T-cell (primary cell): ENCODE measurements at regions not wholly inside any gene's neighbourhood (a gene's known extent, or its start where the extent isn't known, plus 50 kb on each side); places are given as distances from the start of the nearest gene placed in this dataset.

ENCODE experiments used
- ATAC-seq, 4 experiments: fragments of 200-7000 bp in 3 of 4; fragments of 150-1000 bp in 1 of 4; cut with Tn5 transposase; replicated peaks in 1 of 4; 1 replicate in 3 of 4; 2 replicates in 1 of 4; pipeline ENCODE4 v1.10.0; 2021; ENCODE audit warnings: moderate library complexity in 3 of 4, mild to moderate bottlenecking in 2 of 4, moderate number of reproducible peaks in 1 of 4
- CTCF ChIA-PET, 2 donors: fragments of 300-600 bp; sonication (Branson Sonifier 250); formaldehyde crosslinking; loops; one replicate each; lab custom pipeline; 2022; ENCODE audit warnings: antibody characterized with exemption in 2 of 2; lab: Charles Lee
- POLR2A ChIA-PET, 2 donors: fragments of 300-600 bp; sonication (Branson Sonifier 250); formaldehyde crosslinking; loops; one replicate each; lab custom pipeline; 2022; ENCODE audit warnings: antibody characterized with exemption in 2 of 2; lab: Charles Lee
- DNase-seq, 35 experiments: peaks; one replicate each; pipeline versions ENCODE4 v3.0.0 to v3.0.0-alpha.2; 2013 to 2023
- H3K27ac ChIP-seq: one replicate; pipeline ENCODE4 v1.5.1; 2013; ENCODE audit warnings: low read length
- H3K27me3 ChIP-seq, 2 experiments: replicated peaks in 1 of 2; 1 replicate in 1 of 2; 2 replicates in 1 of 2; pipeline versions ENCODE4 v1.6.1 to v1.7.0; 2013; ENCODE audit warnings: low read length in 1 of 2, mixed read lengths in 1 of 2; ENCODE audit not compliant: control insufficient read depth in 2 of 2, insufficient read depth in 2 of 2; ENCODE audit errors: extremely low read depth in 1 of 2
- H3K36me3 ChIP-seq, 2 donors: 1 replicate in 1 of 2; 2 replicates in 1 of 2; pipeline versions ENCODE4 v1.6.1 to v1.7.0; 2013; ENCODE audit warnings: low read length in 1 of 2; ENCODE audit not compliant: control insufficient read depth in 2 of 2, insufficient read depth in 1 of 2; ENCODE audit errors: extremely low read depth in 1 of 2
- H3K4me1 ChIP-seq, 2 experiments: 1 replicate in 1 of 2; 2 replicates in 1 of 2; pipeline versions ENCODE4 v1.6.1 to v1.7.0; 2013; ENCODE audit warnings: low read length in 2 of 2, mixed read lengths in 1 of 2; ENCODE audit not compliant: insufficient read depth in 2 of 2, control insufficient read depth in 1 of 2; ENCODE audit errors: extremely low read depth in 1 of 2
- H3K4me3 ChIP-seq, 2 donors: 1 replicate in 1 of 2; 2 replicates in 1 of 2; pipeline versions ENCODE4 v1.5.1 to v1.7.0; 2013; ENCODE audit warnings: mild to moderate bottlenecking in 2 of 2, low read length in 1 of 2, moderate library complexity in 1 of 2; ENCODE audit not compliant: control insufficient read depth in 1 of 2; ENCODE audit errors: extremely low read depth in 1 of 2
- H3K9me3 ChIP-seq: 2 replicates; pipeline ENCODE4 v1.7.0; 2013
- H3K27ac Mint-ChIP-seq, 2 donors: one replicate each; pipeline ENCODE4 v1.8.0; 2020 to 2021; ENCODE audit warnings: mild to moderate bottlenecking in 2 of 2, mixed read lengths in 2 of 2
- H3K27me3 Mint-ChIP-seq, 2 donors: one replicate each; pipeline ENCODE4 v1.8.0; 2021 to 2022; ENCODE audit warnings: mixed read lengths in 2 of 2
- H3K36me3 Mint-ChIP-seq: one replicate; pipeline ENCODE4 v1.8.0; 2021; ENCODE audit warnings: mixed read lengths
- H3K4me1 Mint-ChIP-seq, 3 donors: one replicate each; pipeline ENCODE4 v1.8.0; 2020 to 2022; ENCODE audit warnings: mixed read lengths in 3 of 3, mild to moderate bottlenecking in 1 of 3
- H3K4me3 Mint-ChIP-seq, 3 donors: one replicate each; pipeline ENCODE4 v1.8.0; 2020 to 2022; ENCODE audit warnings: mild to moderate bottlenecking in 3 of 3, mixed read lengths in 3 of 3, moderate library complexity in 3 of 3
- H3K9me3 Mint-ChIP-seq, 3 donors: one replicate each; pipeline ENCODE4 v1.8.0; 2020 to 2022; ENCODE audit warnings: mixed read lengths in 3 of 3
- WGBS: methylation state at CpG from one replicate; pipeline ENCODE4 v1.1.5; 2013; ENCODE audit warnings: missing lambda C conversion rate; ENCODE audit not compliant: insufficient coverage; 5-methylcytosine and 5-hydroxymethylcytosine counted together

DNA sequence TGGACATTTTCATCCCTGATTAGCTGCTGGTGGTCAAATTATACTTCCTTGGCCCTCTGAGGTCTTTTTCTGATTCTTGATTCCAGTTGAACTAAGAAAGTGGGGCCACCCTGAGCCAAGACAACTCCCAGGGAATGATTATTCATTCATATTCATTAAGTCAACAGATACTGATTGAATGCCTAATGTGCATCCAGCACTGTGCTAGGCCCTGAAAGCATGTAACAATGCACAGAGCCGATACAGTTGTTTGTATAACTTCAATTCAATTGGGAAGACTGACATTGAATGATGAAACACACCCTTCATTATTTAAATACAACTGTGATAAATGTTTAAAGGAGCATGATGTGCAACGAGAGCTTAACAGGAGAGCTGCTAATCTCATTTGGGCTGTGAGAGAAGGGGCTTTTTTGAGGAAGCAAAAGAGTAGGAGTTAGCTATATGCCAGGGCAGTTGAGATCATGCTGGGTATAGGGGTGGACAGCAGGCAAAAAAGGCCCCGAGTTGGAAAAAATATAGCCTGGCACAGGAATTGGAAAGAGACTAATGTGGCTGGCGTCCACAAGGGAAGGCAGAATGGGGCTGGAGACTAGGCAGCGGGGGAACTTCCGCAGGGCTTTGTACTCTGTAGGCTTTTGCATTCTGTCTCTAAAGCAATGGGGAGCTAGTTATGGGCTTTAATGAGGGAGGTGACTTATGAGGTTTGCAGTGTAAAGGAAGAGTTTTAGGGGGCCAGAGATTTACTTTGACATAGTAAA, 57.2 kb upstream of the ACVR1 start:
- POLR2A ChIA-PET, result no interaction called here
- DNase-seq (no peak), ATAC-seq (no peak)
- Histone ChIP-seq H3K4me3 (no peak overlapping the region), H3K36me3 (no peaks in the 10 kb centered on the region), H3K9me3 (no peaks in the 10 kb centered on the region), H3K4me1 (peaks cover 0 to 5% of the 10 kb centered on the region in 2 experiments), H3K27ac (no peak overlapping the region), H3K27me3 (no peaks in the 10 kb centered on the region)
- H3K36me3 Mint-ChIP-seq, result no peaks in the 10 kb centered on the region
- no peak overlapping the region for H3K4me3 Mint-ChIP-seq
- CTCF ChIA-PET, result no interaction called here
- H3K4me1 Mint-ChIP-seq, result peaks cover 12 to 17% (median 13%) of the 10 kb centered on the region in 3 donors
- WGBS, result 92% methylated on average over 2 of the region's 6 CpGs
- no peak overlapping the region for H3K27ac Mint-ChIP-seq
- no peaks in the 10 kb centered on the region for H3K9me3 Mint-ChIP-seq
- no peaks in the 10 kb centered on the region for H3K27me3 Mint-ChIP-seq

- no peak for ATAC-seq
- Histone ChIP-seq H3K9me3 (no peaks in the 10 kb centered on the region), H3K4me1 (peaks cover 0 to 5% of the 10 kb centered on the region in 2 experiments), H3K27me3 (no peaks in the 10 kb centered on the region), H3K27ac (no peak overlapping the region), H3K36me3 (no peaks in the 10 kb centered on the region), H3K4me3 (no peak overlapping the region)
- DNase-seq, result no peak
- H3K27me3 Mint-ChIP-seq, result no peaks in the 10 kb centered on the region
- H3K4me1 Mint-ChIP-seq, result peaks cover 12 to 17% (median 13%) of the 10 kb centered on the region in 3 donors
- POLR2A ChIA-PET, result interaction anchor here in 1 of 2 donors (0.6 kb wide), 1 partner anchor 121 kb away, joined by 10 read pairs; no protein-coding TSS in a partner anchor
- 91% methylated on average over 5 of the region's 10 CpGs for WGBS
- H3K9me3 Mint-ChIP-seq, result no peaks in the 10 kb centered on the region
- CTCF ChIA-PET, result no interaction called here
- no peaks in the 10 kb centered on the region for H3K36me3 Mint-ChIP-seq
- no peak overlapping the region for H3K27ac Mint-ChIP-seq
- H3K4me3 Mint-ChIP-seq, result no peak overlapping the region
These were observed 56.5 kb upstream of the ACVR1 start for GRCh38 chr2:157932480-157933159.

- peaks cover 11 to 16% (median 12%) of the 10 kb centered on the region in 3 donors for H3K4me1 Mint-ChIP-seq
- H3K27me3 Mint-ChIP-seq, result no peaks in the 10 kb centered on the region
- no peaks in the 10 kb centered on the region for H3K9me3 ChIP-seq
- H3K4me1 ChIP-seq, result peaks cover 0 to 5% of the 10 kb centered on the region in 2 experiments
- no peaks in the 10 kb centered on the region for H3K9me3 Mint-ChIP-seq
- ATAC-seq (no peak), DNase-seq (no peak)
- ChIA-PET CTCF (interaction anchor here in 1 of 2 donors (0.6 kb wide), 3 partner anchors 63 to 211 kb away, joined by 3 to 5 read pairs (median 4); no protein-coding TSS in a partner anchor), POLR2A (interaction anchor here (0.6 kb wide), 3 partner anchors 52 to 1297 kb away, joined by 3 to 10 read pairs (median 7); no protein-coding TSS in a partner anchor)
- no peaks in the 10 kb centered on the region for H3K36me3 Mint-ChIP-seq
- H3K27ac Mint-ChIP-seq, result no peak overlapping the region
- WGBS, result no CpG with 5 or more reads among the region's 1 CpG
- no peaks in the 10 kb centered on the region for H3K27me3 ChIP-seq
- H3K4me3 ChIP-seq, result no peak overlapping the region
- H3K4me3 Mint-ChIP-seq, result no peak overlapping the region
- H3K36me3 ChIP-seq, result no peaks in the 10 kb centered on the region
- no peak overlapping the region for H3K27ac ChIP-seq
These were observed 55.4 kb upstream of the ACVR1 start for GRCh38 chr2:157931542-157931941.

DNA sequence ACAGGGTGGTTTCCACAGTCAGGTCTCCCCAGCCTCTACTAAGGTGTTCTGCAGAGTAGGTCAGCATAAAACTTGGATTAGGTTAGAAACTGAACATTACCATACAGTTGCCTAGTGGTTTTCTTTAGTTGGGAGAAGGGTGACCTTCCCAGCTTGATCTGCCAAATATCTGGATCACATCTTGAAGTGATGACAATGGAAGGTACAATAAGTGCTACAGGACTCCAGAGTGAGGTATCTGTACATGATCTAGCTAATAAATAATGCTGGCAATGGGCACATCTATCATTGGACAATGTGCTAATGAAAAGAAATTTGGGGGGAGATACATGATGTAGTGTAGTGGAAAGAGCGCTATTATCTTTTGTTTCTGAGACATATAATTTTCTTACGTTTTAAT, 54.6 kb upstream of the ACVR1 start:
- Mint-ChIP-seq H3K9me3 (no peaks in the 10 kb centered on the region), H3K4me3 (no peak overlapping the region), H3K36me3 (no peaks in the 10 kb centered on the region), H3K27ac (no peak overlapping the region), H3K27me3 (no peaks in the 10 kb centered on the region), H3K4me1 (peaks cover 3 to 8% (median 6%) of the 10 kb centered on the region in 3 donors)
- H3K4me3 ChIP-seq, result no peak overlapping the region
- no peak overlapping the region for H3K27ac ChIP-seq
- DNase-seq (no peak), ATAC-seq (no peak)
- ChIA-PET CTCF (no interaction called here), POLR2A (no interaction called here)
- WGBS, result no CpG with 5 or more reads among the region's 2 CpGs
- H3K36me3 ChIP-seq, result no peaks in the 10 kb centered on the region
- H3K4me1 ChIP-seq, result no peaks in the 10 kb centered on the region
- H3K9me3 ChIP-seq, result no peaks in the 10 kb centered on the region
- no peaks in the 10 kb centered on the region for H3K27me3 ChIP-seq

DNA sequence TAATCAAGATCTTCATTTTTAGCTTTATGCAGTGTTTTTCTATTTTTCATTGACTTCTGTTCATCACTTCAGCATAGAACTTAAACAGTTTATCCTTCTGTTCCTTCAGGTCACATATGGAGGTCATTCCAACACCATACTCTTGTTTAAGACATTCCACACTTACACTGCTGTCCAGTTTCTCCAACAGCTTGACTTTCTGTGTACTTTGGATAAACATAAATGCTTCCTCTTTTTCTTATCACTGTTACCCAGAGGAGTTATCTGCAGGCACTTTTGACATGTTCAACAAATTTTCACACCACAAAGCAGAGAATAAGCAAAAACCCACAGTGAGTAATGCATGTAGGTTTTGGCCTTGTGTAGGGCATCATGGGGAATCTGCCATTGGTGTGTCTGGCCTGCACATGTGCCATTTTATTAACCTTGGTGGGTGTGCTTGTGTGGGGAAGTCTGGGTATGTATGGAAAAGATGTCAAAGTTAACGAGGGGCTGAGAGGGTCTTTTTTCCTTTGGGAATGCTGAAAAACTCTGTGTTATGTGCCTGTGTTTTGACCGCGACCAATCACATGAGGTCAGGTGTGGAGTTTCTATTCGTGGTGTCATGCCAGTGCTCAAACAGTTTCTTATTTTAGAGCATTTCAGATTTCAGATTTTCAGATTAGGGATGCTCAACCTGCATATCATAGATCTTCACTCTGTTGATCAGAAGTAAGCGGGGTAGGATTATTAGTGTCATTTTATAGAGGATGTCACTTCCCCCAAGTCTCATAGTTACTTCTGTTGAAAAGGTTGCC, 53.9 kb upstream of the ACVR1 start:
- Histone ChIP-seq H3K27ac (no peak overlapping the region), H3K9me3 (no peaks in the 10 kb centered on the region), H3K27me3 (no peaks in the 10 kb centered on the region), H3K36me3 (no peaks in the 10 kb centered on the region), H3K4me1 (no peaks in the 10 kb centered on the region), H3K4me3 (no peak overlapping the region)
- Mint-ChIP-seq H3K4me3 (no peak overlapping the region), H3K27me3 (no peaks in the 10 kb centered on the region), H3K36me3 (no peaks in the 10 kb centered on the region), H3K4me1 (peaks cover 0 to 1% (median 1%) of the 10 kb centered on the region in 3 donors), H3K27ac (no peak overlapping the region), H3K9me3 (no peaks in the 10 kb centered on the region)
- DNase-seq (no peak), ATAC-seq (no peak)
- WGBS, result no CpG with 5 or more reads among the region's 5 CpGs
- ChIA-PET POLR2A (no interaction called here), CTCF (no interaction called here)

DNA sequence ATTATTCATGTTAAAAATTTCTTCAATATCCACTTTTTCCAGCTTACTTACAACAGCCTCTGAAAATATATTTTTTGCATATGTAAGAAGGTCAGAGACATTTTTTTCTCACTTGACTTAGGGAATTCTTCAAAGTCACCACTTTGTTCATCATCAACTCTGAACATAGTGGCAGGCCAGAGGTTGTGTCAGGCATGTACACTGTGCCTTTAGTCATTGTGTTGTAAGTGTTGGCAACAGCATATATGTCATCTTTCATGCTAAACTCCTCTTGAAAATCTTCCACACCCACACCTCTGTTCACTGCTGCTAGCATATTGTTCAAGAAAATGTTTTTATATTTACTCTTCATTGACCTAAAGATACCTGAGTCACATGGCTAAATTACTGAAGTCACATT, 52.2 kb upstream of the ACVR1 start:
- H3K36me3 ChIP-seq, result no peaks in the 10 kb centered on the region
- Mint-ChIP-seq H3K9me3 (no peaks in the 10 kb centered on the region), H3K4me1 (no peaks in the 10 kb centered on the region), H3K4me3 (no peak overlapping the region), H3K27me3 (no peaks in the 10 kb centered on the region), H3K36me3 (no peaks in the 10 kb centered on the region), H3K27ac (no peak overlapping the region)
- ChIA-PET CTCF (no interaction called here), POLR2A (no interaction called here)
- no peaks in the 10 kb centered on the region for H3K27me3 ChIP-seq
- ATAC-seq (no peak), DNase-seq (no peak)
- H3K27ac ChIP-seq, result no peak overlapping the region
- no peaks in the 10 kb centered on the region for H3K9me3 ChIP-seq
- H3K4me3 ChIP-seq, result no peak overlapping the region
- no peaks in the 10 kb centered on the region for H3K4me1 ChIP-seq
